ENCODE measurements at regions not wholly inside any gene's neighbourhood (a gene's known extent, or its start where the extent isn't known, plus 50 kb on each side); places are given as distances from the start of the nearest gene placed in this dataset.
"Not testable (repeated sequence)": the region's sequence is repeated elsewhere in the genome, so short reads cannot be mapped to it uniquely, and the experiment has no call there.

GRCh38 chr2:38243186-38243880 lies 133.7 kb downstream of the ATL2 start:
- H3K4me3 ChIP-seq (ENCODE audit: control insufficient read depth, low read depth, low read length): no peak overlapping the region
- no peak for DNase-seq (ENCODE audit: low read depth)
- TF ChIP-seq CTCF (IDR thresholded peaks at IDR 0.05; ENCODE audit: control insufficient read depth, insufficient read depth, low read depth, low read length, missing control alignments): no peak

GRCh38 chr2:38239452-38239851 lies 137.6 kb downstream of the ATL2 start:
- TF ChIP-seq CTCF (IDR thresholded peaks at IDR 0.05; ENCODE audit: control insufficient read depth, insufficient read depth, low read depth, low read length, missing control alignments): no peak
- DNase-seq (ENCODE audit: low read depth): peak; percentile 71
- no peak overlapping the region for H3K4me3 ChIP-seq (ENCODE audit: control insufficient read depth, low read depth, low read length)

GRCh38 chr2:38238705-38239104 lies 138.4 kb downstream of the ATL2 start:
- not testable (repeated sequence) for H3K4me3 ChIP-seq (ENCODE audit: control insufficient read depth, low read depth, low read length); DNase-seq (ENCODE audit: low read depth)

GRCh38 chr2:38237311-38237710 lies 139.8 kb downstream of the ATL2 start:
- no peak for TF ChIP-seq CTCF (IDR thresholded peaks at IDR 0.05; ENCODE audit: control insufficient read depth, insufficient read depth, low read depth, low read length, missing control alignments)
- DNase-seq (ENCODE audit: low read depth): no peak
- H3K4me3 ChIP-seq (ENCODE audit: control insufficient read depth, low read depth, low read length): no peak overlapping the region

- H3K4me3 ChIP-seq (ENCODE audit: control insufficient read depth, low read depth, low read length): no peak overlapping the region
- TF ChIP-seq CTCF (IDR thresholded peaks at IDR 0.05; ENCODE audit: control insufficient read depth, insufficient read depth, low read depth, low read length, missing control alignments): peak; percentile 43
- DNase-seq (ENCODE audit: low read depth): peak; percentile 68
Observed at GRCh38 chr2:38233231-38233983, 143.7 kb downstream of the ATL2 start.

- no peak overlapping the region for H3K4me3 ChIP-seq (ENCODE audit: control insufficient read depth, low read depth, low read length)
- DNase-seq (ENCODE audit: low read depth): no peak
- no peak for TF ChIP-seq CTCF (IDR thresholded peaks at IDR 0.05; ENCODE audit: control insufficient read depth, insufficient read depth, low read depth, low read length, missing control alignments)
Observed at GRCh38 chr2:38232454-38232853, 144.6 kb downstream of the ATL2 start.

GRCh38 chr2:38230756-38231155 lies 146.3 kb downstream of the ATL2 start:
- no peak overlapping the region for H3K4me3 ChIP-seq (ENCODE audit: control insufficient read depth, low read depth, low read length)
- TF ChIP-seq CTCF (IDR thresholded peaks at IDR 0.05; ENCODE audit: control insufficient read depth, insufficient read depth, low read depth, low read length, missing control alignments): no peak
- DNase-seq (ENCODE audit: low read depth): no peak
